ENCODE measurements at regions not wholly inside any gene's neighbourhood (a gene's known extent, or its start where the extent isn't known, plus 50 kb on each side); places are given as distances from the start of the nearest gene placed in this dataset.

DNA sequence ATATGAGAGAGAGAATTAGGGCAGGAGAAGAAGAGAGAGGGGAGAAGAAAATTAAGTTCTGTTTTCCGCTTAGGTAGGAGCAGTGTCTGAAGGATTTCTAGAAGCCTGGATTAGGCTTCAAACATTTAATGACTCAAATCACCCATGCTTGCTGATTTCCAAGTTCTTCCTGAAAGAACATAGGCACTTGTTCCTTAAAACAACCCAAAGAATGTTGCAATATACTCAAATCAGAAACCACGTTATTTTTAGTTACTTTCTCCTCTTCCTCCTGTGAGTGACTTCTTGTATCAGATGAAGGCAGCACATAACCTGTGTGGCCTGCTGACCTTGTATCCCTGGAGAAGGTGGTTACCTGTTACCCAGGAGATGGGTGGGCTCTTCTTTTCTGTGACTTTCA is 351.5 kb upstream of the KLF4 start (continued):
- TF ChIP-seq, protein P1, sequence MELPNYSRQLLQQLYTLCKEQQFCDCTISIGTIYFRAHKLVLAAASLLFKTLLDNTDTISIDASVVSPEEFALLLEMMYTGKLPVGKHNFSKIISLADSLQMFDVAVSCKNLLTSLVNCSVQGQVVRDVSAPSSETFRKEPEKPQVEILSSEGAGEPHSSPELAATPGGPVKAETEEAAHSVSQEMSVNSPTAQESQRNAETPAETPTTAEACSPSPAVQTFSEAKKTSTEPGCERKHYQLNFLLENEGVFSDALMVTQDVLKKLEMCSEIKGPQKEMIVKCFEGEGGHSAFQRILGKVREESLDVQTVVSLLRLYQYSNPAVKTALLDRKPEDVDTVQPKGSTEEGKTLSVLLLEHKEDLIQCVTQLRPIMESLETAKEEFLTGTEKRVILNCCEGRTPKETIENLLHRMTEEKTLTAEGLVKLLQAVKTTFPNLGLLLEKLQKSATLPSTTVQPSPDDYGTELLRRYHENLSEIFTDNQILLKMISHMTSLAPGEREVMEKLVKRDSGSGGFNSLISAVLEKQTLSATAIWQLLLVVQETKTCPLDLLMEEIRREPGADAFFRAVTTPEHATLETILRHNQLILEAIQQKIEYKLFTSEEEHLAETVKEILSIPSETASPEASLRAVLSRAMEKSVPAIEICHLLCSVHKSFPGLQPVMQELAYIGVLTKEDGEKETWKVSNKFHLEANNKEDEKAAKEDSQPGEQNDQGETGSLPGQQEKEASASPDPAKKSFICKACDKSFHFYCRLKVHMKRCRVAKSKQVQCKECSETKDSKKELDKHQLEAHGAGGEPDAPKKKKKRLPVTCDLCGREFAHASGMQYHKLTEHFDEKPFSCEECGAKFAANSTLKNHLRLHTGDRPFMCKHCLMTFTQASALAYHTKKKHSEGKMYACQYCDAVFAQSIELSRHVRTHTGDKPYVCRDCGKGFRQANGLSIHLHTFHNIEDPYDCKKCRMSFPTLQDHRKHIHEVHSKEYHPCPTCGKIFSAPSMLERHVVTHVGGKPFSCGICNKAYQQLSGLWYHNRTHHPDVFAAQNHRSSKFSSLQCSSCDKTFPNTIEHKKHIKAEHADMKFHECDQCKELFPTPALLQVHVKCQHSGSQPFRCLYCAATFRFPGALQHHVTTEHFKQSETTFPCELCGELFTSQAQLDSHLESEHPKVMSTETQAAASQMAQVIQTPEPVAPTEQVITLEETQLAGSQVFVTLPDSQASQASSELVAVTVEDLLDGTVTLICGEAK (IDR thresholded peaks at IDR 0.05) = no peak
- TF ChIP-seq, protein P1 (CRISPR knock-in tag; IDR thresholded peaks at IDR 0.05) = no peak
- TF ChIP-seq RORA (CRISPR knock-in tag; IDR thresholded peaks at IDR 0.05) (no peak), NFYB (CRISPR knock-in tag; IDR thresholded peaks at IDR 0.05) (no peak), SMAD9 (CRISPR knock-in tag; IDR thresholded peaks at IDR 0.05) (no peak)
- TF ChIP-seq, protein P2, sequence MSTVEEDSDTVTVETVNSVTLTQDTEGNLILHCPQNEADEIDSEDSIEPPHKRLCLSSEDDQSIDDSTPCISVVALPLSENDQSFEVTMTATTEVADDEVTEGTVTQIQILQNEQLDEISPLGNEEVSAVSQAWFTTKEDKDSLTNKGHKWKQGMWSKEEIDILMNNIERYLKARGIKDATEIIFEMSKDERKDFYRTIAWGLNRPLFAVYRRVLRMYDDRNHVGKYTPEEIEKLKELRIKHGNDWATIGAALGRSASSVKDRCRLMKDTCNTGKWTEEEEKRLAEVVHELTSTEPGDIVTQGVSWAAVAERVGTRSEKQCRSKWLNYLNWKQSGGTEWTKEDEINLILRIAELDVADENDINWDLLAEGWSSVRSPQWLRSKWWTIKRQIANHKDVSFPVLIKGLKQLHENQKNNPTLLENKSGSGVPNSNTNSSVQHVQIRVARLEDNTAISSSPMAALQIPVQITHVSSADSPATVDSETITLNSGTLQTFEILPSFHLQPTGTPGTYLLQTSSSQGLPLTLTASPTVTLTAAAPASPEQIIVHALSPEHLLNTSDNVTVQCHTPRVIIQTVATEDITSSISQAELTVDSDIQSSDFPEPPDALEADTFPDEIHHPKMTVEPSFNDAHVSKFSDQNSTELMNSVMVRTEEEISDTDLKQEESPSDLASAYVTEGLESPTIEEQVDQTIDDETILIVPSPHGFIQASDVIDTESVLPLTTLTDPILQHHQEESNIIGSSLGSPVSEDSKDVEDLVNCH (CRISPR knock-in tag; IDR thresholded peaks at IDR 0.05) = no peak
- TF ChIP-seq, protein P3, sequence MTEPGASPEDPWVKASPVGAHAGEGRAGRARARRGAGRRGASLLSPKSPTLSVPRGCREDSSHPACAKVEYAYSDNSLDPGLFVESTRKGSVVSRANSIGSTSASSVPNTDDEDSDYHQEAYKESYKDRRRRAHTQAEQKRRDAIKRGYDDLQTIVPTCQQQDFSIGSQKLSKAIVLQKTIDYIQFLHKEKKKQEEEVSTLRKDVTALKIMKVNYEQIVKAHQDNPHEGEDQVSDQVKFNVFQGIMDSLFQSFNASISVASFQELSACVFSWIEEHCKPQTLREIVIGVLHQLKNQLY (CRISPR knock-in tag; IDR thresholded peaks at IDR 0.05) = no peak

Measured in HepG2 (cell line).